ENCODE measurements at regions not wholly inside any gene's neighbourhood (a gene's known extent, or its start where the extent isn't known, plus 50 kb on each side); places are given as distances from the start of the nearest gene placed in this dataset.

GRCh38 chr13:82076496-82076895 lies 1735.6 kb upstream of the SPRY2 start (continued):
- TF ChIP-seq, protein P1, sequence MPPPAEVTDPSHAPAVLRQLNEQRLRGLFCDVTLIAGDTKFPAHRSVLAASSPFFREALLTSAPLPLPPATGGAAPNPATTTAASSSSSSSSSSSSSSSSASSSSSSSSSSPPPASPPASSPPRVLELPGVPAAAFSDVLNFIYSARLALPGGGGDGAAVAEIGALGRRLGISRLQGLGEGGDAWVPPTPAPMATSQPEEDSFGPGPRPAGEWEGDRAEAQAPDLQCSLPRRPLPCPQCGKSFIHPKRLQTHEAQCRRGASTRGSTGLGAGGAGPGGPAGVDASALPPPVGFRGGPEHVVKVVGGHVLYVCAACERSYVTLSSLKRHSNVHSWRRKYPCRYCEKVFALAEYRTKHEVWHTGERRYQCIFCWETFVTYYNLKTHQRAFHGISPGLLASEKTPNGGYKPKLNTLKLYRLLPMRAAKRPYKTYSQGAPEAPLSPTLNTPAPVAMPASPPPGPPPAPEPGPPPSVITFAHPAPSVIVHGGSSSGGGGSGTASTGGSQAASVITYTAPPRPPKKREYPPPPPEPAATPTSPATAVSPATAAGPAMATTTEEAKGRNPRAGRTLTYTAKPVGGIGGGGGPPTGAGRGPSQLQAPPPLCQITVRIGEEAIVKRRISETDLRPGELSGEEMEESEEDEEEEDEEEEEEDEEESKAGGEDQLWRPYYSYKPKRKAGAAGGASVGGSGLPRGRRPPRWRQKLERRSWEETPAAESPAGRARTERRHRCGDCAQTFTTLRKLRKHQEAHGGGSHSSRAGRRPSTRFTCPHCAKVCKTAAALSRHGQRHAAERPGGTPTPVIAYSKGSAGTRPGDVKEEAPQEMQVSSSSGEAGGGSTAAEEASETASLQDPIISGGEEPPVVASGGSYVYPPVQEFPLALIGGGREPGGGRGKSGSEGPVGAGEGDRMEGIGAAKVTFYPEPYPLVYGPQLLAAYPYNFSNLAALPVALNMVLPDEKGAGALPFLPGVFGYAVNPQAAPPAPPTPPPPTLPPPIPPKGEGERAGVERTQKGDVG (CRISPR knock-in tag; IDR thresholded peaks at IDR 0.05): no peak
- TF ChIP-seq KAT2A (conservative IDR thresholded peaks at IDR 0.05; ENCODE audit: control insufficient read depth, low read depth, low read length): no peak
- no peak for TF ChIP-seq EZH2 (IDR thresholded peaks at IDR 0.05; ENCODE audit: borderline replicate concordance, control insufficient read depth, low read depth, low read length)
- TF ChIP-seq, protein P2, sequence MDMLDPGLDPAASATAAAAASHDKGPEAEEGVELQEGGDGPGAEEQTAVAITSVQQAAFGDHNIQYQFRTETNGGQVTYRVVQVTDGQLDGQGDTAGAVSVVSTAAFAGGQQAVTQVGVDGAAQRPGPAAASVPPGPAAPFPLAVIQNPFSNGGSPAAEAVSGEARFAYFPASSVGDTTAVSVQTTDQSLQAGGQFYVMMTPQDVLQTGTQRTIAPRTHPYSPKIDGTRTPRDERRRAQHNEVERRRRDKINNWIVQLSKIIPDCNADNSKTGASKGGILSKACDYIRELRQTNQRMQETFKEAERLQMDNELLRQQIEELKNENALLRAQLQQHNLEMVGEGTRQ (IDR thresholded peaks at IDR 0.05; ENCODE audit: borderline replicate concordance, low read depth, low read length): no peak
- no peak for TF ChIP-seq NFXL1 (IDR thresholded peaks at IDR 0.05; ENCODE audit: borderline replicate concordance)
- no peak for TF ChIP-seq ZNF622 (IDR thresholded peaks at IDR 0.05)
- TF ChIP-seq RAD51 (IDR thresholded peaks at IDR 0.05): no peak
- TF ChIP-seq DPF2 (IDR thresholded peaks at IDR 0.05): no peak
- no peak for TF ChIP-seq KDM1A (IDR thresholded peaks at IDR 0.05; ENCODE audit: borderline replicate concordance)
- no peak for TF ChIP-seq YY1 (IDR thresholded peaks at IDR 0.05; ENCODE audit: low read depth, low read length)
- TF ChIP-seq MYC (IDR thresholded peaks at IDR 0.05; ENCODE audit: insufficient read depth, insufficient read length, insufficient replicate concordance, low read length, severe bottlenecking): no peak

All from GM12878 (cell line).